ENCODE measurements at regions not wholly inside any gene's neighbourhood (a gene's known extent, or its start where the extent isn't known, plus 50 kb on each side); places are given as distances from the start of the nearest gene placed in this dataset.
A peak's percentile ranks its signal among the peaks of the same experiment; 100 is the strongest.

GRCh38 chr1:219109424-219110018 is 64.2 kb upstream of the LYPLAL1 start:
- no peak for DNase-seq (ENCODE audit: low read depth in 4 of 4, low spot score in 3 of 4)

GRCh38 chr1:219113261-219113660 is 60.4 kb upstream of the LYPLAL1 start:
- no peak for DNase-seq (ENCODE audit: low read depth in 4 of 4, low spot score in 3 of 4)

GRCh38 chr1:219114014-219114413 is 59.7 kb upstream of the LYPLAL1 start:
- DNase-seq (ENCODE audit: low read depth in 4 of 4, low spot score in 3 of 4): no peak

GRCh38 chr1:219119839-219120238 is 53.8 kb upstream of the LYPLAL1 start:
- no peak for DNase-seq (ENCODE audit: low read depth in 4 of 4, low spot score in 3 of 4)

- DNase-seq (ENCODE audit: low read depth in 4 of 4, low spot score in 3 of 4): peak; percentile 30 to 38 (median 34)
Measured at GRCh38 chr1:219120624-219121544, 52.8 kb upstream of the LYPLAL1 start.

GRCh38 chr1:219121679-219122078 is 52.0 kb upstream of the LYPLAL1 start:
- no peak for DNase-seq (ENCODE audit: low read depth in 4 of 4, low spot score in 3 of 4)

- DNase-seq (ENCODE audit: low read depth in 4 of 4, low spot score in 3 of 4): no peak
Measured at GRCh38 chr1:219123036-219123435, 50.6 kb upstream of the LYPLAL1 start.
